ENCODE measurements at regions not wholly inside any gene's neighbourhood (a gene's known extent, or its start where the extent isn't known, plus 50 kb on each side); places are given as distances from the start of the nearest gene placed in this dataset.

- H3K9me3 ChIP-seq: no peaks in the 10 kb centered on the region
- no peak for DNase-seq (ENCODE audit: low spot score in 2 of 2)
- H3K27me3 ChIP-seq: no peaks in the 10 kb centered on the region
- no peaks in the 10 kb centered on the region for H3K36me3 ChIP-seq
- H3K4me3 ChIP-seq: no peak overlapping the region
- H3K27ac ChIP-seq: no peak overlapping the region
- WGBS, 2 donors: 64 to 72% methylated on average over 10 of the region's 10 CpGs
- H3K4me1 ChIP-seq: no peaks in the 10 kb centered on the region
- TF ChIP-seq EP300 (IDR thresholded peaks at IDR 0.05) (no peak), POLR2A (IDR thresholded peaks at IDR 0.05) (no peak), CTCF (IDR thresholded peaks at IDR 0.05) (no peak)
Measured at GRCh38 chr13:30074955-30075614, 224.7 kb upstream of the UBL3 start.

GRCh38 chr13:30074431-30074830 lies 224.0 kb upstream of the UBL3 start:
- Histone ChIP-seq H3K4me3 (no peak overlapping the region), H3K4me1 (no peaks in the 10 kb centered on the region), H3K36me3 (no peaks in the 10 kb centered on the region), H3K9me3 (no peaks in the 10 kb centered on the region), H3K27me3 (no peaks in the 10 kb centered on the region), H3K27ac (no peak overlapping the region)
- 62 to 63% methylated on average over 3 of the region's 3 CpGs for WGBS, 2 donors
- no peak for TF ChIP-seq CTCF (IDR thresholded peaks at IDR 0.05)
- no peak for TF ChIP-seq EP300 (IDR thresholded peaks at IDR 0.05)
- no peak for TF ChIP-seq POLR2A (IDR thresholded peaks at IDR 0.05)
- DNase-seq (ENCODE audit: low spot score in 2 of 2): no peak

GRCh38 chr13:30072818-30073186 lies 222.4 kb upstream of the UBL3 start:
- Histone ChIP-seq H3K27me3 (no peaks in the 10 kb centered on the region), H3K27ac (no peak overlapping the region), H3K36me3 (no peaks in the 10 kb centered on the region), H3K4me3 (no peak overlapping the region), H3K9me3 (no peaks in the 10 kb centered on the region), H3K4me1 (no peaks in the 10 kb centered on the region)
- TF ChIP-seq EP300 (IDR thresholded peaks at IDR 0.05) (no peak), CTCF (IDR thresholded peaks at IDR 0.05) (no peak), POLR2A (IDR thresholded peaks at IDR 0.05) (no peak)
- 80 to 92% methylated on average over 2 of the region's 2 CpGs for WGBS, 2 donors
- no peak for DNase-seq (ENCODE audit: low spot score in 2 of 2)

- no peaks in the 10 kb centered on the region for H3K27me3 ChIP-seq
- 90% methylated on average over 10 of the region's 10 CpGs for WGBS, 2 donors
- H3K27ac ChIP-seq: no peak overlapping the region
- H3K4me3 ChIP-seq: no peak overlapping the region
- H3K36me3 ChIP-seq: no peaks in the 10 kb centered on the region
- no peaks in the 10 kb centered on the region for H3K9me3 ChIP-seq
- no peaks in the 10 kb centered on the region for H3K4me1 ChIP-seq
- no peak for DNase-seq (ENCODE audit: low spot score in 2 of 2)
- TF ChIP-seq EP300 (IDR thresholded peaks at IDR 0.05) (no peak), CTCF (IDR thresholded peaks at IDR 0.05) (no peak), POLR2A (IDR thresholded peaks at IDR 0.05) (no peak)
Measured at GRCh38 chr13:30071969-30072817, 221.8 kb upstream of the UBL3 start.

- 58 to 64% methylated on average over 4 of the region's 4 CpGs for WGBS, 2 donors
- Histone ChIP-seq H3K27ac (no peak overlapping the region), H3K4me3 (no peak overlapping the region), H3K4me1 (no peaks in the 10 kb centered on the region), H3K9me3 (no peaks in the 10 kb centered on the region), H3K27me3 (no peaks in the 10 kb centered on the region), H3K36me3 (no peaks in the 10 kb centered on the region)
- TF ChIP-seq POLR2A (IDR thresholded peaks at IDR 0.05) (no peak), EP300 (IDR thresholded peaks at IDR 0.05) (no peak), CTCF (IDR thresholded peaks at IDR 0.05) (no peak)
- no peak for DNase-seq (ENCODE audit: low spot score in 2 of 2)
Measured at GRCh38 chr13:30065181-30065580, 214.8 kb upstream of the UBL3 start.

Data from tibial nerve (tissue), 4 donors.